ENCODE measurements at regions not wholly inside any gene's neighbourhood (a gene's known extent, or its start where the extent isn't known, plus 50 kb on each side); places are given as distances from the start of the nearest gene placed in this dataset.

DNA sequence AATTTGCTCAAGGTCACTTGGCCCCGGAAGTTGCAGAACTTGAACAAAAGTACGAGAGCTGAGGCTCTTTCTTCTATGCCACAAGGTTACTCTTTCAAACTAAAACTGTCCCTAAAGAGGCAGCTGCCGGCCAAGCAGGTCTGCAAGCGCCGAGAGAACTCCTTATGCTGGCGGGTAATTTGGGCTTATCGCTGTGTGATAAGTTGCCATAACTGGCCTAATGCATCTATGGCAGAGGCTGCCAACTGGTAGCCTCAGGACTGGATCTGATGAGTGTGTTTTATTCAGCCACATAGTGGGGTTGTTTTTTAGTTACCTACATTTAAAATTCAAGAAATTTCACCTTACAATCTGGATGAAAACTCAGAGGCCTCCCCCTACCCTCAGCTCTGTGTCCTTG lies 68.1 kb upstream of the SPOCK1 start:
- no peak for DNase-seq
- Histone ChIP-seq H3K27ac (ENCODE audit: low read depth, low read length) (no peak overlapping the region), H3K23ac (ENCODE audit: low read length) (no peak overlapping the region), H3K4me2 (ENCODE audit: low read length) (no peak overlapping the region), H3K36me3 (ENCODE audit: control insufficient read depth, insufficient read depth, low read length) (no peaks in the 10 kb centered on the region), H3K56ac (ENCODE audit: low read length) (no peak overlapping the region), H2BK15ac (replicated peaks; ENCODE audit: low read depth) (no peak overlapping the region), H3K79me2 (ENCODE audit: control insufficient read depth, insufficient read depth, low read length) (no peaks in the 10 kb centered on the region), H2AK5ac (ENCODE audit: low read length) (no peak overlapping the region), H2BK5ac (ENCODE audit: low read length) (no peak overlapping the region), H4K8ac (ENCODE audit: low read depth, low read length) (no peak overlapping the region), H3K4ac (ENCODE audit: low read depth, low read length) (no peak overlapping the region), H3K27me3 (ENCODE audit: insufficient read depth, low read length, poor library complexity) (no peaks in the 10 kb centered on the region), H3K9ac (ENCODE audit: low read length) (no peak overlapping the region), H3K79me1 (ENCODE audit: low read length) (no peaks in the 10 kb centered on the region), H2BK120ac (ENCODE audit: low read depth, low read length) (no peak overlapping the region), H3K4me1 (ENCODE audit: control insufficient read depth, low read depth, low read length) (no peaks in the 10 kb centered on the region), H3K18ac (ENCODE audit: low read length) (no peak overlapping the region), H3K4me3 (ENCODE audit: low read length) (no peak overlapping the region), H4K5ac (ENCODE audit: low read length) (no peak overlapping the region)
- no CpG with 5 or more reads among the region's 7 CpGs for WGBS (ENCODE audit: extremely low coverage, insufficient coverage, low lambda C conversion rate)

DNA sequence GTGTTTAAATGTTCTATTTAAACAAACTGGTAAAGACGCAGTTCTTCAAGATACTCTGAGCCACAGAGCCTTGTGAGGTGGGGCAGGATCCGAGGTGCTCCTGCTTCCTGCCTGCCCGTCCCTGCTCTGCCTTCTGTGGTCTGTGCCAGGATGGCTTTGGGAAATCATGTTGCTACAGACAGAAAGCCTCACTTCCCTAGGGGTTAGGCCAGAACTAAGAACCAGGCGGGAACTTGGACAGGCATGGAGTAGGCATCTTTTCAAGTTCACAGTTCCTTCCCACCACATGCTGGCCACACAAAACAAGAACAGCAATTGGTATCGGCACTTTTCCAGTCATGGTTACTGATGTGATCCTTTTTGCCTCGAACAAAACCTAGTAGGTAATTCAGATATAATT lies 67.7 kb upstream of the SPOCK1 start:
- no peaks in the 10 kb centered on the region for H3K79me1 ChIP-seq (ENCODE audit: low read length)
- no peak for DNase-seq
- H3K23ac ChIP-seq (ENCODE audit: low read length) = no peak overlapping the region
- H2BK5ac ChIP-seq (ENCODE audit: low read length) = no peak overlapping the region
- no peaks in the 10 kb centered on the region for H3K79me2 ChIP-seq (ENCODE audit: control insufficient read depth, insufficient read depth, low read length)
- no peak overlapping the region for H2BK120ac ChIP-seq (ENCODE audit: low read depth, low read length)
- no peak overlapping the region for H3K4ac ChIP-seq (ENCODE audit: low read depth, low read length)
- no CpG with 5 or more reads among the region's 6 CpGs for WGBS (ENCODE audit: extremely low coverage, insufficient coverage, low lambda C conversion rate)
- H3K4me2 ChIP-seq (ENCODE audit: low read length) = no peak overlapping the region
- no peak overlapping the region for H2AK5ac ChIP-seq (ENCODE audit: low read length)
- no peak overlapping the region for H4K8ac ChIP-seq (ENCODE audit: low read depth, low read length)
- no peak overlapping the region for H3K9ac ChIP-seq (ENCODE audit: low read length)
- H3K27me3 ChIP-seq (ENCODE audit: insufficient read depth, low read length, poor library complexity) = no peaks in the 10 kb centered on the region
- no peak overlapping the region for H3K27ac ChIP-seq (ENCODE audit: low read depth, low read length)
- no peaks in the 10 kb centered on the region for H3K4me1 ChIP-seq (ENCODE audit: control insufficient read depth, low read depth, low read length)
- H3K36me3 ChIP-seq (ENCODE audit: control insufficient read depth, insufficient read depth, low read length) = no peaks in the 10 kb centered on the region
- H4K5ac ChIP-seq (ENCODE audit: low read length) = no peak overlapping the region
- no peak overlapping the region for H3K18ac ChIP-seq (ENCODE audit: low read length)
- H3K4me3 ChIP-seq (ENCODE audit: low read length) = no peak overlapping the region
- no peak overlapping the region for H2BK15ac ChIP-seq (replicated peaks; ENCODE audit: low read depth)
- H3K56ac ChIP-seq (ENCODE audit: low read length) = no peak overlapping the region

DNA sequence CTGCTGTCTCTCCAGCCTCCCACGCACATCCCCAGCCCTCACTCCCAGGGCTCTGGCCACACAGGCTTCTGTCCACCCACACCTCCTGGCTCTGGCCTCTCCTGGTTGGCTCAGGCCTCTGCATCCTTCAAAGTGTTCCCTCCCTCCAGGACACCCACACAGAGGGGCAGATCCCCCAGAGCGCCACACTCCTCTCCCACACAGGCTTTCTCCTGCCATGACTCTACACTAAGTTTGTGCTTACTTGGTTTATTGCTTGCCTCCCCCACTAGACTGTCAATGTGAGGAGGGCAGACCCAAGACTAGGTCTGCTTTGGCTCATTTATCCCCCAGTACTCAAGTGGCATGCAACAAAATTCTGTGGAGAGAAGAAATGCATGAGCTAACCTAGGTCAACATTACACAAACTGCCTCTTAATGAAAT lies 67.0 kb upstream of the SPOCK1 start:
- Histone ChIP-seq H3K79me2 (ENCODE audit: control insufficient read depth, insufficient read depth, low read length) (no peaks in the 10 kb centered on the region), H2BK120ac (ENCODE audit: low read depth, low read length) (no peak overlapping the region), H3K18ac (ENCODE audit: low read length) (no peak overlapping the region), H2AK5ac (ENCODE audit: low read length) (no peak overlapping the region), H3K27ac (ENCODE audit: low read depth, low read length) (no peak overlapping the region), H3K4ac (ENCODE audit: low read depth, low read length) (no peak overlapping the region), H2BK5ac (ENCODE audit: low read length) (no peak overlapping the region), H3K4me2 (ENCODE audit: low read length) (no peak overlapping the region), H3K27me3 (ENCODE audit: insufficient read depth, low read length, poor library complexity) (no peaks in the 10 kb centered on the region), H3K4me3 (ENCODE audit: low read length) (no peak overlapping the region), H4K8ac (ENCODE audit: low read depth, low read length) (no peak overlapping the region), H3K36me3 (ENCODE audit: control insufficient read depth, insufficient read depth, low read length) (no peaks in the 10 kb centered on the region), H3K9ac (ENCODE audit: low read length) (no peak overlapping the region), H2BK15ac (replicated peaks; ENCODE audit: low read depth) (no peak overlapping the region), H3K23ac (ENCODE audit: low read length) (no peak overlapping the region), H4K5ac (ENCODE audit: low read length) (no peak overlapping the region), H3K4me1 (ENCODE audit: control insufficient read depth, low read depth, low read length) (no peaks in the 10 kb centered on the region), H3K56ac (ENCODE audit: low read length) (no peak overlapping the region), H3K79me1 (ENCODE audit: low read length) (no peaks in the 10 kb centered on the region)
- no peak for DNase-seq
- WGBS (ENCODE audit: extremely low coverage, insufficient coverage, low lambda C conversion rate) = no CpG with 5 or more reads among the region's 2 CpGs

DNA sequence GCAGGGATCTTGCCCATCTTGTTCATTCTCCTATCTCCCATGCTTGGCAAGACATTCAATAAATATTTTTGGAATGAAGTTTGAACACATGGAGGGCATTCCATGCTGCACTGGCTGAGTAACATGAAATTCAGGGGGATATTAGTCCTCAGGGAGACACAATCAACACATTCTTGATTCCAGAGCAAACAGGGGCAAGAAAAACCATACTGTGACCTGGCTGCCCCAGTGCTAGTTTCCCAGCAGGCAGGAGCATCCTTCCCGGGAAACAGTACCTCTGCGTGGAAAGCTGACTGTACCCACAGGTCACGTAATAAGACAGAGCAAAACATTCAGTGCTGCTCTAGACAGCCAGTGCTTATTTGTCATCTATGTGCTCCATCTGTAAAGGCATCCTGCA lies 66.3 kb upstream of the SPOCK1 start:
- no peak overlapping the region for H4K8ac ChIP-seq (ENCODE audit: low read depth, low read length)
- H3K79me1 ChIP-seq (ENCODE audit: low read length) = no peaks in the 10 kb centered on the region

DNA sequence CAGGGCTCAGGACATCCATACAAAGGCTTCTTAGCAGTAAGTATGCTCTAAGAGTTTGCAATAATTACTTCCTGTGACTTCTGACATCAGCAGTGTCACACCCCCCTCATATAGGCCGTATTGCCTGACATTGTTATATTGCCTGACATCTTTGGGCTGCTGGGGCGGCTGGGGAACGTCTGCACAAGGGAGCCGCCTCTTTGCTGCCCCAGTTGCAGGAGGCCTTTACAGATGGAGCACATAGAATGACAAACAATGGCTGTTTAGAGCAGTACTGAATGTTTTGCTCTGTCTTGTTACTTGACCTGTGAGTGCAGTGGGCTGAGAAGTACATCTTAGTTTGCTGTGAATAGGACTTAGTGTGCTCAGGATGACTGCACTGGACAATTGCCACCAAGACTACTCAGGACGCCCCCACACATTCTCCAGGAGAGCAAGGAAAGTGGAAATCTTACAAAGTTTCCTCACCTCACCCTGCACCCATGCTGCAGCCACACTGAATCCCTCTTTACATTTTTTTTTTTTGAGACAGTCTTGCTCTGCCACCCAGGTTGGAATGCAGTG lies 65.4 kb upstream of the SPOCK1 start:
- no peak overlapping the region for H4K8ac ChIP-seq (ENCODE audit: low read depth, low read length)
- DNase-seq = no peak

More for the DNA sequence above, 66.3 kb upstream of the SPOCK1 start:
- Histone ChIP-seq H4K5ac (ENCODE audit: low read length) (no peak overlapping the region), H3K9ac (ENCODE audit: low read length) (no peak overlapping the region), H3K27me3 (ENCODE audit: insufficient read depth, low read length, poor library complexity) (no peaks in the 10 kb centered on the region), H3K79me2 (ENCODE audit: control insufficient read depth, insufficient read depth, low read length) (no peaks in the 10 kb centered on the region), H2BK120ac (ENCODE audit: low read depth, low read length) (no peak overlapping the region), H3K27ac (ENCODE audit: low read depth, low read length) (no peak overlapping the region), H3K4me3 (ENCODE audit: low read length) (no peak overlapping the region), H3K4me1 (ENCODE audit: control insufficient read depth, low read depth, low read length) (no peaks in the 10 kb centered on the region), H3K4me2 (ENCODE audit: low read length) (no peak overlapping the region), H3K18ac (ENCODE audit: low read length) (no peak overlapping the region), H2AK5ac (ENCODE audit: low read length) (no peak overlapping the region), H3K56ac (ENCODE audit: low read length) (no peak overlapping the region), H2BK5ac (ENCODE audit: low read length) (no peak overlapping the region), H3K23ac (ENCODE audit: low read length) (no peak overlapping the region), H3K4ac (ENCODE audit: low read depth, low read length) (no peak overlapping the region), H3K36me3 (ENCODE audit: control insufficient read depth, insufficient read depth, low read length) (no peaks in the 10 kb centered on the region), H2BK15ac (replicated peaks; ENCODE audit: low read depth) (no peak overlapping the region)
- no peak for DNase-seq
- no CpG with 5 or more reads among the region's 3 CpGs for WGBS (ENCODE audit: extremely low coverage, insufficient coverage, low lambda C conversion rate)

More for the DNA sequence above, 65.4 kb upstream of the SPOCK1 start:
- H3K79me2 ChIP-seq (ENCODE audit: control insufficient read depth, insufficient read depth, low read length) = no peaks in the 10 kb centered on the region
- no peaks in the 10 kb centered on the region for H3K36me3 ChIP-seq (ENCODE audit: control insufficient read depth, insufficient read depth, low read length)
- H2BK120ac ChIP-seq (ENCODE audit: low read depth, low read length) = no peak overlapping the region
- no peak overlapping the region for H3K18ac ChIP-seq (ENCODE audit: low read length)
- no peaks in the 10 kb centered on the region for H3K4me1 ChIP-seq (ENCODE audit: control insufficient read depth, low read depth, low read length)
- no CpG with 5 or more reads among the region's 5 CpGs for WGBS (ENCODE audit: extremely low coverage, insufficient coverage, low lambda C conversion rate)
- no peak overlapping the region for H3K56ac ChIP-seq (ENCODE audit: low read length)
- no peak overlapping the region for H3K9ac ChIP-seq (ENCODE audit: low read length)
- H3K27me3 ChIP-seq (ENCODE audit: insufficient read depth, low read length, poor library complexity) = no peaks in the 10 kb centered on the region
- no peak overlapping the region for H2BK5ac ChIP-seq (ENCODE audit: low read length)
- no peak overlapping the region for H3K4me2 ChIP-seq (ENCODE audit: low read length)
- H3K23ac ChIP-seq (ENCODE audit: low read length) = no peak overlapping the region
- H3K79me1 ChIP-seq (ENCODE audit: low read length) = no peaks in the 10 kb centered on the region
- H2BK15ac ChIP-seq (replicated peaks; ENCODE audit: low read depth) = no peak overlapping the region
- H3K4me3 ChIP-seq (ENCODE audit: low read length) = no peak overlapping the region
- no peak overlapping the region for H2AK5ac ChIP-seq (ENCODE audit: low read length)
- H4K5ac ChIP-seq (ENCODE audit: low read length) = no peak overlapping the region
- no peak overlapping the region for H3K4ac ChIP-seq (ENCODE audit: low read depth, low read length)
- no peak overlapping the region for H3K27ac ChIP-seq (ENCODE audit: low read depth, low read length)
